ENCODE measurements at regions not wholly inside any gene's neighbourhood (a gene's known extent, or its start where the extent isn't known, plus 50 kb on each side); places are given as distances from the start of the nearest gene placed in this dataset.

GRCh38 chr7:34539003-34539402 is 119.0 kb upstream of the NPSR1 start:
- TF ChIP-seq CTCF (IDR thresholded peaks at IDR 0.05; ENCODE audit: insufficient read depth, low read depth, low read length) (no peak), EZH2 (IDR thresholded peaks at IDR 0.05; ENCODE audit: insufficient read depth, low read length) (no peak)
